ENCODE measurements at regions not wholly inside any gene's neighbourhood (a gene's known extent, or its start where the extent isn't known, plus 50 kb on each side); places are given as distances from the start of the nearest gene placed in this dataset.

- Histone ChIP-seq H3K36me3 (ENCODE audit: control insufficient read depth in 2 of 4, insufficient read depth in 4 of 4, low read length in 3 of 4) (no peaks in the 10 kb centered on the region), H3K18ac (ENCODE audit: extremely low read depth, low read length) (no peak overlapping the region), H3K14ac (ENCODE audit: insufficient read length) (no peak overlapping the region), H4K20me1 (replicated peaks in 1 of 2; ENCODE audit: control insufficient read depth in 1 of 2, insufficient read depth in 2 of 2, low read length in 2 of 2) (no peaks in the 10 kb centered on the region), H3K56ac (replicated peaks; ENCODE audit: insufficient read length, low read depth, low read length) (no peak overlapping the region), H3K79me1 (ENCODE audit: low read depth, low read length) (no peaks in the 10 kb centered on the region), H3K9ac (replicated peaks in 1 of 4; ENCODE audit: extremely low read depth in 1 of 4, low read depth in 3 of 4, low read length in 3 of 4) (no peak overlapping the region), H2AK5ac (ENCODE audit: low read depth, low read length) (no peak overlapping the region), H3K4ac (replicated peaks; ENCODE audit: insufficient read length, low read depth, low read length) (no peak overlapping the region), H4K5ac (ENCODE audit: insufficient read length, low read depth, low read length) (no peak overlapping the region), H2BK120ac (replicated peaks; ENCODE audit: low read depth, low read length) (no peak overlapping the region), H2BK5ac (ENCODE audit: low read depth, low read length) (no peak overlapping the region), H2BK12ac (ENCODE audit: low read depth, low read length) (no peak overlapping the region), H3K4me2 (ENCODE audit: insufficient read depth in 1 of 2, low read depth in 2 of 2, low read length in 2 of 2) (no peak overlapping the region), H3K27ac (ENCODE audit: low read depth, low read length) (no peak overlapping the region), H3K79me2 (ENCODE audit: control insufficient read depth in 1 of 2, insufficient read depth in 2 of 2, low read length in 2 of 2) (no peaks in the 10 kb centered on the region), H3K27me3 (replicated peaks in 1 of 4; ENCODE audit: control insufficient read depth in 3 of 4, extremely low read depth in 1 of 4, insufficient read depth in 3 of 4, low read length in 3 of 4) (no peaks in the 10 kb centered on the region), H3K4me1 (replicated peaks in 1 of 4; ENCODE audit: control insufficient read depth in 3 of 4, insufficient read depth in 4 of 4, low read length in 3 of 4) (no peaks in the 10 kb centered on the region), H3K4me3 (ENCODE audit: extremely low read depth in 1 of 4, insufficient read depth in 2 of 4, low read depth in 3 of 4, low read length in 4 of 4) (no peak overlapping the region), H4K91ac (replicated peaks; ENCODE audit: insufficient read length, low read length) (no peak overlapping the region), H2BK15ac (ENCODE audit: low read length) (no peak overlapping the region), H2AFZ (ENCODE audit: low read length) (no peak overlapping the region), H3K23me2 (ENCODE audit: low read depth, low read length) (no peaks in the 10 kb centered on the region), H3K9me3 (ENCODE audit: insufficient read depth in 2 of 2, low read depth in 1 of 2, low read length in 1 of 2) (no peaks in the 10 kb centered on the region; a peak in 1 of 4 replicates), H3K23ac (ENCODE audit: insufficient read length) (no peak overlapping the region), H2BK20ac (ENCODE audit: low read length) (no peak overlapping the region), H4K8ac (ENCODE audit: extremely low read depth, insufficient read depth, low read length) (no peak overlapping the region)
- ChIA-PET CTCF (ENCODE audit: partially characterized antibody) (no interaction called here), POLR2A (ENCODE audit: partially characterized antibody) (no interaction called here)
- FAIRE-seq (no peak), DNase-seq (ENCODE audit: low read depth in 1 of 2, low spot score in 2 of 2) (no peak)
- 87% methylated on average over 3 of the region's 3 CpGs; no CpG with 5 or more reads in 1 of the 2 experiments for WGBS, 2 experiments (ENCODE audit: extremely low coverage in 1 of 2, insufficient coverage in 1 of 2, insufficient read length in 1 of 2, insufficient replicate concordance in 2 of 2, low coverage in 1 of 2, low lambda C conversion rate in 2 of 2, missing lambda C conversion rate in 1 of 2)
- TF ChIP-seq USF2 (IDR thresholded peaks at IDR 0.05; ENCODE audit: low read length) (no peak), PHF8 (conservative IDR thresholded peaks at IDR 0.05; ENCODE audit: low read depth, low read length) (no peak), MAX (IDR thresholded peaks at IDR 0.05) (no peak), RAD21 (IDR thresholded peaks at IDR 0.05 in 1 of 2, conservative IDR thresholded peaks at IDR 0.05 in 1 of 2; ENCODE audit: low read depth in 2 of 2, low read length in 2 of 2) (no peak), ZNF274 (IDR thresholded peaks at IDR 0.05; ENCODE audit: borderline replicate concordance, extremely low read depth, low read length) (no peak), CTCF (IDR thresholded peaks at IDR 0.05; ENCODE audit: control extremely low read depth in 1 of 3, insufficient read depth in 1 of 3, low read depth in 1 of 3, low read length in 3 of 3) (no peak), RXRA (IDR thresholded peaks at IDR 0.05; ENCODE audit: insufficient read depth, low read depth, low read length) (no peak), JUND (IDR thresholded peaks at IDR 0.05; ENCODE audit: low read length) (no peak), BACH1 (IDR thresholded peaks at IDR 0.05; ENCODE audit: low read length) (no peak), TAF1 (IDR thresholded peaks at IDR 0.05; ENCODE audit: low read depth, low read length) (no peak), EGR1 (IDR thresholded peaks at IDR 0.05; ENCODE audit: borderline replicate concordance, low read depth, low read length) (no peak)
Measured at GRCh38 chr2:221642447-221642846, 70.3 kb upstream of the EPHA4 start.

All from H1 (cell line).